NCI-H2227 (cell line): ENCODE measurements at regions not wholly inside any gene's neighbourhood (a gene's known extent, or its start where the extent isn't known, plus 50 kb on each side); places are given as distances from the start of the nearest gene placed in this dataset.
"Not testable (repeated sequence)": the region's sequence is repeated elsewhere in the genome, so short reads cannot be mapped to it uniquely, and the experiment has no call there.

Source experiments
- DNase-seq: peaks from one replicate; lab custom pipeline; 2025; ENCODE audit not compliant: unreplicated experiment; lab: John Stamatoyannopoulos, UW

DNA sequence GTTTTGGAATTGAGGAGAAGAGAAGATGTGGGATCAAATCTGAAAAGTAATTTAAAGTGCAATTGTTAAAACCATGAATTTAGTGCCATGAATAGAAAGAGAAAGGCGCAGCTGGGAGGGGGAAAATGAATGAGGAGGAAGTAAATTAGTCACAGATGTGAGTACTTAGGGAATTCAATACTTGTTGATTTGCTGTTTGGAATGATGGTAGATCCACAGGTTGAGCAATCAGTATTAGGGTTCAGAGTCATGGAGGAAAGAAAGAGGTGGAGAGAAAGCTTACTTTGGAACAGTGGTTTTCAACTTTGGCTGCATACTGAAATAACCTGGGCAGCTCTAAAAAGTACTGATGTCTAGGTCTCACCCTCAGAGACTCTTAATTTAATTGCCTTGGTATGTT, 229.7 kb upstream of the ASCC3 start:
- no peak for DNase-seq

DNA sequence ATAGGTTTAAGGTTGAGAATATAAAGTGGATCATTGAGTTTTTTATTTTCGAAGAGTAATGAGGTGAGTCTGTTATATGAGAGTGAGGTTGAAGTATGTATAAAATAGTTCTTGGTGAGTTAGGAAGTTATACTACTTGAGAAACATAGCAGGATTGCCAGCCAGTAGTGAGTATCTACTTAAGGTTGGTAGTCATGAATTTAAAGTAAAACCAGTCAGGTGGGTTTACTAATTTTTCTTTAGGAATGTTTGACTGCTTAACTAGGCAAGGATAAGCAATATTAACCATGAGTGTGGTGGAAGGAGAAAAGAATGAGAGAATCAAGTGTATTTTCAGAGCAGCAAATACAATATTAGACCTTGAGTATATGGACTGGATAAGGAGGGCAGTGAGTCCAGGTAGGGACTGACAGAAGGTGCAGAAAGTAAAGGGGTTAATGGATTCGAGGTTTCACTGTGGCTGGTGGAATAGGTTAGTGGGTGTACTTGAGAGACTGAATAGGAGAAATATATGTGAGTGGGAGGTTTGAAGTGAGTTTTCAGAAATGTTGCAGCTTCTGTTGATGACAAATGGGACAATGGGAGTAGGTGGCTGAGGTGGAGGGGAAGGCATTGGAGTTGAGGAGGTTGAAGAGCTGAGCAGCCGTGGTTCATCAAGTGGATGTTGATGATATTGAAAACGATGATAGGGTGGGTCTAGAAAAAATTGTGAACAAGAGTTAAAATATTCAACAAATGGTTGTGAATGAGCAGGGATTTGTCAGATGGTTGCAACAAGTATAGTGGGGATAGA, 232.5 kb upstream of the ASCC3 start:
- no peak for DNase-seq

DNA sequence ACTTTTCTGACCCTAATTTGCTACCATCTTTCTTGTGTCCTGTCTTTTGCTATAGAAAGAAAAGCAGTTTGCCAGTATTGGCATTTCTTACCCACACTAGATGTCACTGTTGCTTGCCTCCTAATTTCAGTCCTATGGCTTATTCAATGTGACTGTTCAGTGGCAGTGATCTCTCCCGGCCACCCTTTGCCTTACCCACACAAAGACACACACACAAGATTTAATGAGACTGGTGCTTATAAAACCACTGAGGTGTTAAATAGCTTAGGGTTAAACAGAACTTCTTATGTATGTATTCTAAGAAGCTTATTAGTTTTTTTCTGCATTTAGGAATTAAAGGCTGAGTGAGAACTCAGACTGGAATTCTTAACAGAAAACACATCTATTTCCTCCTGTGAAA, 233.6 kb upstream of the ASCC3 start:
- peak; percentile 53 for DNase-seq

DNA sequence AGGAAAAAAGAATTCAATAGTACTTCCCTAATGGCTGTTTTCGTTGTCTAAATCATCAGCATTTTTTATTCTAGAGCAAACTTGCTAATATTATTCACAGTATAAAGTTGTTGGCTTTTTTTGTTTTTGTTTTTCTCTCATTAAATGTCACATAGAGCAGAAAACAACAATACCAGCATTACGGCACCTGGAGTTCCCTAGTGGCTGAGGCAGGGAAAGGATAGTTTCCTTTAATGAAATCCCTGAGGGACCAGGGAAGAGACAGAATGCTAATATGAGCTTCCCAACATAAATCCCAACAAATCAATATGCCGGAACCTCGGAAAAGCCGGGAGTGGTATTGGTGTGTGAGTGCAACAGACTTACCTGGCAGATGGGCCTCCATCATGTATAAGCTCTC, 235.2 kb upstream of the ASCC3 start:
- no peak for DNase-seq

DNA sequence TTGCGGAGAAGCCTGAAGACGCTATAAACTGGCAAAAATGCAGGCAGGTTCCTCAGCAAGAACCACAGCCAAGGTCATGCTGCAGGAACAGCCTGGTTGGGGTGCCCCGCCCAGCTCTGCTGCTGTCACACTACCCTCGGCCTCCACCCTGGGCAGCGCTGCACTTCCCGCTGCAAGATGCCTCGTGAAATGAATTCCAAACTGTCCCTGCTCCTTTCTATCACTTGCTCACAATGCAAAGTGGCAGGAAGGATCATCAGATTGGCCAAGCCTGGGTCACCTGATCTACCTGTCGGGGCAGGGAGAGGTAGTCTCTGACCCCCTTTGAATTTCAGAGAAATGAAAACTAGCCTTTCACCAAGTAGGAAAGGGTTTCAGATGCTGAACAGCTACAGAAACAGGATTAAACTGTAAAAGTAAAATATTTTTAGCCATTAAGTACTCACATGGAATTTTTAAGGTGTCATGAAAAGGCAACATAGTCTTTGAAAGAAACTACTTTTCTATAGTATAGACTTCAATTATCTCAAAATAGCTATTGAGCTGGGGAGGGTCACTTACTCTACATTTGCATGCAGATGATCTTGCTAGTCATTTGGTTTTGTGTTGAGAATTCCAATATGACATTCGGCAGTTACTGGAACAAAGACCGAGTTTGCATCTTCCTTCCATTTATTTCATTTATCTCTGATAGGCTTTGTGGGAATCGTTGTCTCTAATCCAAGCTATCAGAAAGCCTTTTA, 236.4 kb upstream of the ASCC3 start:
- peak; percentile 32 for DNase-seq

DNA sequence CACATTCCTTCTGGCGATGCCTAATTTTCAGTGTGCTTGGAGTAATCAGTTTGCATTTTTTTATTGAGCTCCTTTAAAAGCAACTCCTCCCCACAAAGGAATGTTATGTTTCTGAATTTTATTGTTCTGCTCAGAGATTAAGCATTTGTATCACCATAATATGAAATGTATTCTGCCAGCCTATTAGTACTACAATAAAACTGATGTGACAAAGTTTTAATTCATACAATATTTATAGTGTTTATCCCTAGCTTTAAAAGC, 236.9 kb upstream of the ASCC3 start:
- no peak for DNase-seq

DNA sequence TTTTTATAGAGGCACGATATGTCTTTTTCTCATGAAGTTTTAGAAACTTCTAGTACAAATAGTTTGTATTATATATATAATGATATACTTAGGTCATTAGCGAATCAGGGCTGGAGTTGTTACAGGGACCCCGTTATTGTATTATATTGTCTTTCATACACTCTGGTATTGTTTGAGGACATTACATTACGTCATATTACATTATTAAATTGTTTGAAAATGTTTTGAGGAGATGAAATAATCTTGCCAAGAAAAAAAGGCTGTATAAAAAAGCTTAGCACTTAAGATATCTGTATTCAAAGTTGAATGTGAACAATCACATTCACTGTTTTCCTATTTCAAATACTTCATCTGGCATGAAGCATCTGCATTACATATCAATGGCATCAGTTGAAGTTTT, 239.6 kb upstream of the ASCC3 start:
- no peak for DNase-seq

DNA sequence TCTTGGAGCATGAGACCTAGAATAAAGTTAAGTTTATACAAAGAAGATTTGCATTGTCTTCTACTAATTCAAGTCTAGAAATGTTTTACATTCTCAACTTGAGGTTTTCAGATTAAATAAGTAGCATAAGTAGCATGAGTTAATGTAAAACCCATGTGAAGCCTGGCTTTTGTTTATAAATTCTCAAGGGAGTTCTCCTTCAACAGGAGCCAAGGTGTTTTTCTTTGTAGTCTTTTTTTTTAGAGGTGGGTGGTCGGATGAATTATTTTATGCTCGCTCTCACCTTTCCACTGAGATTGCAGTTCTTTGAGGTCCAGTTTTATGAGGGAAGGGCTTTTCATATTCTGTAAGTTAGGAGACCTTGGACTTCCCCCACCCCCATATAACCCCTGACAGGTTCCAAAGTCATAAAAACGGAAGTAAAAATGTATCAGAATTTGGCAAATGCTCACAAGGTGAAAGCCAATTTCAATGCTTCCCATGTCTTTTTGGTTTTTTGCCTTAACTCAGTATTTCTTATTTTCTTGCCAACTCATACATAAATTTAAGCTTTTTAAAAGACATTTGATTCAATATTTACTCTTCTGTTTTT, 244.3 kb upstream of the ASCC3 start:
- no peak for DNase-seq

DNA sequence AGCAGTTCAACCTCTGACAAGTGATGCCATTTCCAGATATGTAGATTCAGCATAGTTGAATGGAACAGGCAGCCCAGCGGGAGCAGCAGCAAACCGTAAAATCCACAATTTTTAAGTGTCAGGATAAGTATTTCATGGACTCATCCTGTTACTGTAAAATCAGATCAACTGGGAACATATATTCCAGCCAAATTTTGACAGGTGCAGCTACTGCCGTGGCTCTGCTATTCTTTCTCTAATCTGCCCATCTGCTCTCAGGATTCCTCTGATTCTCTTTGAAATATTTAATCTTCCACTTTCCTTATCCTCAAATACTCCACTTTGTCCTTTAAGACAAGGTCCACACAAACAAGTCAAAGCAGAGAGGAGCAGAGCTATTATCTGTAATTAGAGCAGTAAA, 245.4 kb upstream of the ASCC3 start:
- DNase-seq: no peak

DNA sequence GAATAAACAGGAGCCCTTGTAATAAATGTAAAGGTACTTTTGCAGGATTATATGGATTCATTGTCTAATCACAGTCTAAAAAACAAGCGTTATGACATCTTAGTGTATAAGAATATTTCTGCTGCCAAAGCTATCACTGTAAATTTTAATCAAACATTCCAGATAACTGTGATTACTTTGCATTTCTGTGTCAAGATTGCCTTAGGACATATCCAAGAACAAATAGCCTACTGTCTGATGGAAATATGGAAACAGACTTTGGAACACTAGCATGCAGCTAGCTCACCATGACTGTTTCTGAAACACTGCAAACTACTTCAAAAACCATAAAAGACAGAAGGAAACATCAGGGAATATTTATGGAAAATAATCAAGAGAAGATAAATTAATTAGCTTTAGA, 248.7 kb upstream of the ASCC3 start:
- no peak for DNase-seq

DNA sequence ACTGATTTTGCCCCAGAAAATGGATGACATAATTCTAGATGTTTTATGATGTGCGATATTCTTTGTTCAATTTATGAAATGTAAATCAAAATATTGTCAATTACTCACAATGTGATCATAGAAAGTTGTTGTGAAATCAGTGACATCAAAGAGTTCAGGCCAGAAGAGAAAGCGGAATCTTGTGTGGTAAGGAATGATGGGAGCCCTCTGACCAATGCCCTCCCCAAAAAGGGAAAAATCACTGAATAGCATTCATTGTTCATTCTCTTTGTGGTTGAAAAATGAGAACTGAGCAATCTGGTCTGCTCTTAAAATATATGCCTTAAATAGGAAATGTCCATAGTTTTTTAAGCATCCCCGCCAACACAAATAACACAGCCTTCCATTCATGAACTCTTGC, 247.1 kb upstream of the GRIK2 start:
- no peak for DNase-seq

DNA sequence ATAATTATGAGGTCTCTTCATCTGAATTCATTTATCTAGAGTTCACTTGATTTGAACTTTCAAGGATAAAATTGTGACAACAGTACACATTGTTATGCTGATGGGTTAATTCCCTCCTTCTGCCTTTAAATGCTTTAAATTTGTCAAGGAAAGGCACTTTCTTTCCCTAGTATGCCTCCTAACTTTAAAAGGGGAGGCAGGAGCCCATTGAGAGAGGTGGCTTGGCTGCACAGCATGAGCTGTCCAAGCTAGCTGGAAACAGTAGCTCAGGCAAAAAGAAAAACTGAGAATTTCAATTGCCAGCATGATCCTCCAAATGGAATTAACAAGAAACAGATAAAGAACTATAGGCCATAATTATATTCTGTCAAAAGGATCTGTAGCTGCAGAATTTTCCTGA, 243.3 kb upstream of the GRIK2 start:
- no peak for DNase-seq

DNA sequence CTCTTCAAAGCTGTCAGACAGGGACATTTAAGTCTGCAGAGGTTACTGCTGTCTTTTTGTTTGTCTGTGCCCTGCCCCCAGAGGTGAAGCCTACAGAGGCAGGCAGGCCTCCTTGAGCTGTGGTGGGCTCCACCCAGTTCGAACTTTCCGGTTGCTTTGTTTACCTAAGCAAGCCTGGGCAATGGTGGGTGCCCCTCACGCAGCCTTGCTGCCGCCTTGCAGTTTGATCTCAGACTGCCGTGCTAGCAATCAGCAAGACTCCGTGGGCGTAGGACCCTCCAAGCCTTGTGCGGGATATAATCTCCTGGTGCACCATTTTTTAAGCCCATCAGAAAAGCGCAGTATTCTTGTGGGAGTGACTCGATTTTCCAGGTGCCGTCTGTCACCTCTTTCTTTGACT, 235.9 kb upstream of the GRIK2 start:
- DNase-seq: not testable (repeated sequence)

DNA sequence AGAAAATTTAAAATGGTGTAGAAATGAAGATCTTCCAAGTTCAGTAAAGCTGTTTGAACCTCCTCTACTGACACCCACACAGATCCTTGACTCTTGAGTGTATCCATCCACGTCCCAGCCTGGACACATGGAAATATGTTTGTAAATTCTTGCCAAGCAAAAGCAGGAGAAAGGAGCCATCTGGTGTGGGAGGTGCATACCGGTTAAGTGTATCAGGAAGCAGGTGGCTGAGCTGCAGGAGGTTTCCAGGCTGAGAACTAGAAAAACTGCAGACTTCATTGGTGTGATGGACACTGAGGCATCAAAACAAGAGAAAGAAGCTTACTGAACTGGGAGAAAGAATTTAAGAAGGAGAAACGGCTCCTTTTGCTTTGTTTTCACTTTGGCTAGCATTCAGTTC, 229.9 kb upstream of the GRIK2 start:
- DNase-seq: peak; percentile 57

DNA sequence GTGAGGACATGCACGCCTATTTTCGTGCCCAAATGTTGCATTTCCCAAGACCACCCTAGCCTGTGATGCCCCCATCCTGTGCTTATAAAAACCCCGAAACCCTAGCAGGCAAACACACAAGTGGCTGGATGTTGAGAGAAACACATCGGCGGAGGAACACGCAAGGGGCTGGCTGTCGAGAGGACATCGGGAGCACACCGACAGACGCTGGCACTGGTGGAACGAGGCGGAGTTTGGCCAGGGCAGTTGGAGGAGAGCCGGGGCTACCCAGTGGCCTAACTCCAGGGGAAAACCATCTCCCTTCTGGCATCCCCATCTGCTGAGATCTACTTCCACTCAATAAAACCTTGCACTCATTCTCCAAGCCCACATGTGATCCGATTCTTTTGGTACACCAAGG, 225.9 kb upstream of the GRIK2 start:
- DNase-seq: no peak

DNA sequence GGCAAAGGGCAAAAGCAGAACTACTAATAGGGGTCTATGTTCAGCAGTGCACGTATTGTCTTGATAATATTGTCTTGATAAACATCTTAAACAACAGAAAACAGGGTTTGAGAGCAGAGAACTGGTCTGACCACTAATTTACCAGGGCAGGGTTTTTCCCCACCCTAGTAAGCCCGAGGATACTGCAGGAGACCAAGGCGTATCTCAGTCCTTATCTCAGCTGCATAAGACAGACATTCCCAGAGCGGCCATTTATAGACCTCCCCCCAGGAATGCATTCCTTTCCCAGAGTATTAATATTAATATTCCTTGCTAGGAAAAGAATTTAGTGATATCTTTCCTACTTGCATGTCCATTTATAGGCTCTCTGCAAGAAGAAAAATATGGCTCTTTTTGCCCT, 222.5 kb upstream of the GRIK2 start:
- not testable (repeated sequence) for DNase-seq

DNA sequence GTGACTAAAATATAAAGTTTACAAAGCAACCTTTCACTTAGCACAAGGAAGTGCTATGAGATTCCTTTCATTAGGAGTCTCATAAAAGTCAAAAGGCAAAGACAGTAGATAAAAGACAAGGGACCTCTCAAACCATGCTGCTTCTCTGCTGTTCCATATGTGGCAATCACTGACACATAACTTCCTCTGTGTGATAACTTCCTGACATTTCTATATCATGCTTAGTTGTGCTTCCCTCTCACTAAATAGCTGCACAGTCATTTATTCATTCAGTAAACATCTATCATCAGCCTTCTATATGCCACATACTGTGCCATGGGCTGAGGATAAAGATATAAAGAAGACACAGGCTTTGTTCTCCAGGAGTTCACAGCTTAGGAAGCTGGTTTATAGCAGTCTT, 214.8 kb upstream of the GRIK2 start:
- no peak for DNase-seq

DNA sequence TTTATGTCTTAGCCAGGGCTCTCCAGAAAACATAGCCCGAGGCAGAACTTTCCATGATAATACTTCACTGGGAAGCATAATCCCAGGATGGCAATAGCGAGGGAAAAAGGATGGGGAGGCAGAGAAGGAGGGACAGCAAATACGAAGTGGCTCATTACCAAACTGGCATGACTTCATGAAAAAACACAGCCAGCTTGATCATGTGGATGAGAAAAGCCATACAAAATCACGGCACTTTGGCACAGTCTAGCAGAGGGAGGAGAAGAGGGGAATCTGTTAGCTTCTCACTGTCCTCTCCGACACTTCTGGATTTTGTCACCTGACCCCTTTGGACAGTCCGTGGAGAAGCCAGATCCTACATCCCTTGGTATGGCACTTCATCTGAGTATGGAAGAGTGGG, 212.5 kb upstream of the GRIK2 start:
- no peak for DNase-seq

DNA sequence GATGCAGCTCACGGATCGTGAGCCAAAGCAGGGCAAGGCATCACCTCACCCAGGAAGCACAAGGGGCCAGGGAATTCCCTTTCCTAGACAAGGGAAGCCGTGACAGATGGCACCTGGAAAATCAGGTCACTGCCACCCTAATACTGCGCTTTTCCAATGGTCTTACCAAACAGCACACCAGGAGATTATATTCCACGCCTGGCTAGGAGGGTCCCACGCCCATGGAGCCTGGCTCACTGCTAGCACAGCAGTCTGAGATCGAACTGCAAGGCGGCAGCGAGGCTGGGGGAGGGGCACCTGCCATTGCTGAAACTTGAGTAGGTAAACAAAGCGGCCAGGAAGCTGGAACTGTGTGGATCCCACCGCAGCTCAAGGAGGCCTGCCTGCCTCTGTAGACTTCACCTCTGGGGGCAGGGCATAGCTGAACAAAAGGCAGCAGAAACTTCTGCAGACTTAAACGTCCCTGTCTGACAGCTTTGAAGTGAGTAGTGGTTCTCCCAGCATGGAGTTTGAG, 205.2 kb upstream of the GRIK2 start:
- DNase-seq: not testable (repeated sequence)

DNA sequence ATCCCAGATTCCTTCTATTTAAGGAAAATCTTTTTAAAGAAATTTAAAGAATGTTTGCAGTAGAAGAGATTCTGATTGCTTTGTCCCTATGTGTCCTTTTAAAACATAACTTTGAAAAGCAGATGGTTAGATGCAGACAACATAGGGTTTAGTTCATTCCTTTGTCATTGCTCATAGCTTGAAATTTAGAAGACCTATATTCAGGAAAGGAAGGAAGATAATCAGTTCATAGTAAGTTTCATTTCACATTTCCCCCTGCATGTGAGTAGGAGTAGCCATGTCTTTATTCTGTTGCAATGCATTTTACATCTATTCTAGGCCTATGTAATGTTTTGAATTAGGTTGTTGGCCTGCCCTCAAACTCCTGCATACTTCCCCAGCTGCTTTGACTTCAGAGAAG, 197.9 kb upstream of the GRIK2 start:
- no peak for DNase-seq

DNA sequence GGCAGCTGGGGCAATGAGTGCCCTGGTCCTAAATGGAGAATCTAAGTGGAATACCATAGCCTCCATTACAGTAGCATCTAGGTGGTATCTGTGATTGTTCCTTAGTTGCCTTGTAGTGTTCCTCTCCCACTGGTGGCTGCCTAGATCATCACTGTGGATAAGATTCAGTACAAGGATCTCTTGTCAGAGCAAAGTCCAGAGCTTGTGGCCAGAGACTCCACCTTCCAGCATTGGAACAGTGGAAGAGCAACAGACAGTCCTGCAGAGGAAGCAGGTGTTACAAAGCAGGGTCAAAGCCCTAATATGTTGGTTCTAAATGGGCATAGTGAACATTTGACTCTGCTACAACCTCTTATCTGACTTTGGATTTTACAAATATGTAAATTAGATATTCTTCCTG, 194.1 kb upstream of the GRIK2 start:
- DNase-seq: no peak

DNA sequence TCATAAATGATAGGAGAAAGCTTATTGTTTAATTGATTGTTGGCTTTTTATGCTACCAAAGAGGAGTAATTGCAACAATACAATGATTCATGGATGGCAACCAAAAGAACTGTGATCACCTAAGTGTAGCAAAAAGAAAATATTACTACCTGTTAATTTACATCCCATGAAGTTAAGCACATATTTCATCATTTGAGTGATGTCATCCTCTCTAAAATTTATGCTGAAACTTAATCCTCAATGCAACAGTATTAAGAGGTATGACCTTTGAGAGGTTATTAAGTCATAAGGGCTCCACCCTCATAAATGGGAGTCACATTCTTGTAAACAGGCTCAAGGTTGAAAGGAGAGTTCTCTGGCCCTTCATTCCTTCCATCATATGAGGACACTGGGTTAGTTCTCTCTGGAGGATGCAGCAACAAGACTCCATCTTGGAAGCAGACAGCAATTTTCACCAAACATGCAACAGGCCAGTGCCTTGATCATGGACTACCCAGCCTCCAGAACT, 190.6 kb upstream of the GRIK2 start:
- no peak for DNase-seq
